ENCODE measurements at regions not wholly inside any gene's neighbourhood (a gene's known extent, or its start where the extent isn't known, plus 50 kb on each side); places are given as distances from the start of the nearest gene placed in this dataset.

GRCh38 chr9:68627594-68627993, 77.4 kb upstream of the PIP5K1B start (continued):
- no peak for TF ChIP-seq ATF6 (CRISPR knock-in tag; IDR thresholded peaks at IDR 0.05)
- TF ChIP-seq ZNF416 (CRISPR knock-in tag; IDR thresholded peaks at IDR 0.05): no peak

- TF ChIP-seq ZNF317 (CRISPR knock-in tag; IDR thresholded peaks at IDR 0.05; ENCODE audit: borderline replicate concordance, low read depth): no peak
- TF ChIP-seq ZNF396 (CRISPR knock-in tag; IDR thresholded peaks at IDR 0.05; ENCODE audit: borderline replicate concordance): no peak
- TF ChIP-seq, protein P1, sequence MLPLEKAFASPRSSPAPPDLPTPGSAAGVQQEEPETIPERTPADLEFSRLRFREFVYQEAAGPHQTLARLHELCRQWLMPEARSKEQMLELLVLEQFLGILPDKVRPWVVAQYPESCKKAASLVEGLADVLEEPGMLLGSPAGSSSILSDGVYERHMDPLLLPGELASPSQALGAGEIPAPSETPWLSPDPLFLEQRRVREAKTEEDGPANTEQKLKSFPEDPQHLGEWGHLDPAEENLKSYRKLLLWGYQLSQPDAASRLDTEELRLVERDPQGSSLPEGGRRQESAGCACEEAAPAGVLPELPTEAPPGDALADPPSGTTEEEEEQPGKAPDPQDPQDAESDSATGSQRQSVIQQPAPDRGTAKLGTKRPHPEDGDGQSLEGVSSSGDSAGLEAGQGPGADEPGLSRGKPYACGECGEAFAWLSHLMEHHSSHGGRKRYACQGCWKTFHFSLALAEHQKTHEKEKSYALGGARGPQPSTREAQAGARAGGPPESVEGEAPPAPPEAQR (CRISPR knock-in tag; IDR thresholded peaks at IDR 0.05): no peak
- no peak for TF ChIP-seq CREB1 (CRISPR knock-in tag; IDR thresholded peaks at IDR 0.05)
- TF ChIP-seq, protein P2, sequence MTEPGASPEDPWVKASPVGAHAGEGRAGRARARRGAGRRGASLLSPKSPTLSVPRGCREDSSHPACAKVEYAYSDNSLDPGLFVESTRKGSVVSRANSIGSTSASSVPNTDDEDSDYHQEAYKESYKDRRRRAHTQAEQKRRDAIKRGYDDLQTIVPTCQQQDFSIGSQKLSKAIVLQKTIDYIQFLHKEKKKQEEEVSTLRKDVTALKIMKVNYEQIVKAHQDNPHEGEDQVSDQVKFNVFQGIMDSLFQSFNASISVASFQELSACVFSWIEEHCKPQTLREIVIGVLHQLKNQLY (CRISPR knock-in tag; IDR thresholded peaks at IDR 0.05): no peak
- TF ChIP-seq CDX4 (CRISPR knock-in tag; IDR thresholded peaks at IDR 0.05; ENCODE audit: borderline replicate concordance): no peak
- H3K4me3 Mint-ChIP-seq: no peak overlapping the region
- H3K4me1 Mint-ChIP-seq: peaks cover 5% of the 10 kb centered on the region; the same call in 1 of the 2 replicates
- no peak overlapping the region for H3K27ac Mint-ChIP-seq
- H3K36me3 Mint-ChIP-seq: no peaks in the 10 kb centered on the region
- H3K9me3 Mint-ChIP-seq: no peaks in the 10 kb centered on the region
- CTCF ChIA-PET: no interaction called here
- H3K27me3 Mint-ChIP-seq (ENCODE audit: low read depth): no peaks in the 10 kb centered on the region
- ATAC-seq (no peak), DNase-seq (ENCODE audit: low spot score) (no peak)
- POLR2A ChIA-PET: no interaction called here
Observed at GRCh38 chr9:68629042-68629441, 76.0 kb upstream of the PIP5K1B start.

DNA sequence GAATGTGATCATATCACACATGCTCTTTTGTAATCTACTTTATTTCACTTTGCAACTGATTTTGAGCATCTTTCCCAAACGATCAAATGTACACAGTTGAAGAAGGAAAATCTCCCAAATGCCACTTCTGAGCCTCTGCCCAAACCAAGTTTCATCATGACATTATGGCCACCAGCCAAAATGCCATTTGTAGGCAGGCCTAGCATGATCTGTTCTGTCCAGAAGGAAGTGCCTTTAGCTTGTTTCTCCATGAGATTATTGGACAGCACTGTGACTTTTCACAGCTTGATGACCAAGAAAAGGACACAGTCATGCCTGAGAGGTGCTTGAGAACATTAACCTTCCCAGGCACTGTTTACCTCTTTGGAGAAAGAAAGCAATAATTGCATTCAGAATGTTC, 73.2 kb upstream of the PIP5K1B start:
- Mint-ChIP-seq H3K9me3 (no peaks in the 10 kb centered on the region), H3K4me3 (no peak overlapping the region), H3K36me3 (no peaks in the 10 kb centered on the region), H3K4me1 (peaks cover 5% of the 10 kb centered on the region; the same call in 1 of the 2 replicates), H3K27ac (no peak overlapping the region), H3K27me3 (ENCODE audit: low read depth) (no peaks in the 10 kb centered on the region)
- ChIA-PET CTCF (interaction anchor here (1.2 kb wide), 1 partner anchor 9 kb away, joined by 3 read pairs; no protein-coding TSS in a partner anchor), POLR2A (no interaction called here)
- ATAC-seq (no peak), DNase-seq (ENCODE audit: low spot score) (no peak)
- TF ChIP-seq GABPB1 (CRISPR knock-in tag; IDR thresholded peaks at IDR 0.05): no peak
- no peak for TF ChIP-seq ETV6 (CRISPR knock-in tag; IDR thresholded peaks at IDR 0.05)
- TF ChIP-seq IRF2 (CRISPR knock-in tag; IDR thresholded peaks at IDR 0.05; ENCODE audit: borderline replicate concordance, low read depth): no peak
- no peak for TF ChIP-seq NFATC4 (CRISPR knock-in tag; IDR thresholded peaks at IDR 0.05)
- TF ChIP-seq FOXK1 (CRISPR knock-in tag; IDR thresholded peaks at IDR 0.05): no peak
- TF ChIP-seq ZNF671 (CRISPR knock-in tag; IDR thresholded peaks at IDR 0.05): no peak
- TF ChIP-seq NR3C1 (CRISPR knock-in tag; conservative IDR thresholded peaks at IDR 0.05; ENCODE audit: low read depth): no peak
- TF ChIP-seq FOXJ3 (CRISPR knock-in tag; IDR thresholded peaks at IDR 0.05; ENCODE audit: borderline replicate concordance): no peak
- TF ChIP-seq CDX4 (CRISPR knock-in tag; IDR thresholded peaks at IDR 0.05; ENCODE audit: borderline replicate concordance): no peak
- TF ChIP-seq NR2C2 (CRISPR knock-in tag; IDR thresholded peaks at IDR 0.05): no peak
- no peak for TF ChIP-seq SMAD3 (CRISPR knock-in tag; IDR thresholded peaks at IDR 0.05; ENCODE audit: borderline replicate concordance)
- no peak for TF ChIP-seq TEAD4 (CRISPR knock-in tag; IDR thresholded peaks at IDR 0.05)
- no peak for TF ChIP-seq ZNF416 (CRISPR knock-in tag; IDR thresholded peaks at IDR 0.05)
- TF ChIP-seq TP53 (CRISPR knock-in tag; IDR thresholded peaks at IDR 0.05): no peak
- no peak for TF ChIP-seq SOX15 (CRISPR knock-in tag; IDR thresholded peaks at IDR 0.05)

Data from WTC11 (cell line).